ENCODE measurements at regions not wholly inside any gene's neighbourhood (a gene's known extent, or its start where the extent isn't known, plus 50 kb on each side); places are given as distances from the start of the nearest gene placed in this dataset.

- FAIRE-seq (no peak), ATAC-seq (no peak), DNase-seq (ENCODE audit: low read depth in 1 of 2, low spot score in 1 of 2) (no peak)
- ChIA-PET POLR2A (no interaction called here), CTCF (no interaction called here)
- TF ChIP-seq EHF (CRISPR knock-in tag; IDR thresholded peaks at IDR 0.05) (no peak), HOXB5 (CRISPR knock-in tag; IDR thresholded peaks at IDR 0.05) (no peak), BHLHE40 (IDR thresholded peaks at IDR 0.05; ENCODE audit: low read depth, low read length) (no peak), CBX2 (IDR thresholded peaks at IDR 0.05; ENCODE audit: borderline replicate concordance, low read depth) (no peak), MAFK (IDR thresholded peaks at IDR 0.05; ENCODE audit: partially characterized antibody) (peak; percentile 45), KDM1A (IDR thresholded peaks at IDR 0.05; ENCODE audit: low read depth) (no peak), HES2 (IDR thresholded peaks at IDR 0.05) (no peak)
- H3K4me2 ChIP-seq = no peak overlapping the region
- H3K9me3 ChIP-seq = no peaks in the 10 kb centered on the region
- H3K4me1 ChIP-seq = no peaks in the 10 kb centered on the region
- H3K27ac ChIP-seq = no peak overlapping the region
- no peak overlapping the region for H3K4me3 ChIP-seq
- 21% methylated on average over 2 of the region's 2 CpGs for WGBS (ENCODE audit: missing lambda C conversion rate)
These were observed 718.8 kb upstream of the LRFN5 start for GRCh38 chr14:40887912-40888311.

GRCh38 chr14:40870252-40870651 lies 736.4 kb upstream of the LRFN5 start:
- Histone ChIP-seq H3K4me2 (no peak overlapping the region), H3K9me3 (0 out of 3 replicates have a peak, but pooled peaks cover 3% of the 10 kb centered on the region), H3K4me3 (no peak overlapping the region), H3K4me1 (no peaks in the 10 kb centered on the region), H3K27ac (no peak overlapping the region)
- ChIA-PET CTCF (no interaction called here), POLR2A (no interaction called here)
- TF ChIP-seq FOSB (CRISPR knock-in tag; IDR thresholded peaks at IDR 0.05) (no peak), ZFP36 (IDR thresholded peaks at IDR 0.05; ENCODE audit: borderline replicate concordance, partially characterized antibody) (no peak), JUNB (IDR thresholded peaks at IDR 0.05) (no peak), RNF2 (IDR thresholded peaks at IDR 0.05; ENCODE audit: borderline replicate concordance, low read depth) (no peak), JUN (IDR thresholded peaks at IDR 0.05) (no peak), REST (IDR thresholded peaks at IDR 0.05) (no peak), CBX8 (IDR thresholded peaks at IDR 0.05) (no peak), NPAS2 (CRISPR knock-in tag; IDR thresholded peaks at IDR 0.05; ENCODE audit: borderline replicate concordance) (no peak), CHD2 (IDR thresholded peaks at IDR 0.05; ENCODE audit: low read length, partially characterized antibody) (no peak), RFX5 (IDR thresholded peaks at IDR 0.05) (no peak), KDM1A (IDR thresholded peaks at IDR 0.05; ENCODE audit: low read depth) (no peak), HOXB5 (CRISPR knock-in tag; IDR thresholded peaks at IDR 0.05) (no peak)
- DNase-seq (ENCODE audit: low read depth in 1 of 2, low spot score in 1 of 2) (no peak), FAIRE-seq (no peak), ATAC-seq (no peak)
- WGBS (ENCODE audit: missing lambda C conversion rate) = 4% methylated on average over 1 of the region's 1 CpG

- FAIRE-seq (no peak), ATAC-seq (no peak)
These were observed 747.6 kb upstream of the LRFN5 start for GRCh38 chr14:40859055-40859454.

More at GRCh38 chr14:40859055-40859454, 747.6 kb upstream of the LRFN5 start:
- CTCF ChIA-PET = no interaction called here
- WGBS (ENCODE audit: missing lambda C conversion rate) = 0% methylated on average over 1 of the region's 1 CpG
- POLR2A ChIA-PET = no interaction called here
- TF ChIP-seq E2F6 (IDR thresholded peaks at IDR 0.05; ENCODE audit: borderline replicate concordance, low read depth) (no peak), MAX (IDR thresholded peaks at IDR 0.05) (no peak), ZC3H11A (IDR thresholded peaks at IDR 0.05) (no peak), RARB (CRISPR knock-in tag; IDR thresholded peaks at IDR 0.05) (no peak), NPAS2 (CRISPR knock-in tag; IDR thresholded peaks at IDR 0.05; ENCODE audit: borderline replicate concordance) (no peak), MAZ (IDR thresholded peaks at IDR 0.05; ENCODE audit: borderline replicate concordance, low read depth, low read length) (no peak), POLR2AphosphoS2 (conservative IDR thresholded peaks at IDR 0.05; ENCODE audit: low read length) (no peak), BHLHE40 (IDR thresholded peaks at IDR 0.05; ENCODE audit: low read depth, low read length) (no peak), SMC3 (IDR thresholded peaks at IDR 0.05) (no peak), CEBPB (IDR thresholded peaks at IDR 0.05) (no peak)
- Histone ChIP-seq H3K4me3 (no peak overlapping the region), H3K4me1 (no peaks in the 10 kb centered on the region), H3K9me3 (peaks cover 3% of the 10 kb centered on the region; the same call in 1 of the 3 replicates), H3K4me2 (no peak overlapping the region), H3K27ac (no peak overlapping the region)
- no peak for DNase-seq (ENCODE audit: low read depth in 1 of 2, low spot score in 1 of 2)

Measured in A549 (cell line).